ENCODE measurements at regions not wholly inside any gene's neighbourhood (a gene's known extent, or its start where the extent isn't known, plus 50 kb on each side); places are given as distances from the start of the nearest gene placed in this dataset.

GRCh38 chr20:12777016-12777415, 231.8 kb upstream of the SPTLC3 start:
- POLR2A ChIA-PET = no interaction called here
- DNase-seq (ENCODE audit: extremely low spot score) = no peak
- CTCF ChIA-PET = no interaction called here
- TF ChIP-seq, protein P1, sequence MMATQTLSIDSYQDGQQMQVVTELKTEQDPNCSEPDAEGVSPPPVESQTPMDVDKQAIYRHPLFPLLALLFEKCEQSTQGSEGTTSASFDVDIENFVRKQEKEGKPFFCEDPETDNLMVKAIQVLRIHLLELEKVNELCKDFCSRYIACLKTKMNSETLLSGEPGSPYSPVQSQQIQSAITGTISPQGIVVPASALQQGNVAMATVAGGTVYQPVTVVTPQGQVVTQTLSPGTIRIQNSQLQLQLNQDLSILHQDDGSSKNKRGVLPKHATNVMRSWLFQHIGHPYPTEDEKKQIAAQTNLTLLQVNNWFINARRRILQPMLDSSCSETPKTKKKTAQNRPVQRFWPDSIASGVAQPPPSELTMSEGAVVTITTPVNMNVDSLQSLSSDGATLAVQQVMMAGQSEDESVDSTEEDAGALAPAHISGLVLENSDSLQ (IDR thresholded peaks at IDR 0.05) = no peak
- TF ChIP-seq NFRKB (IDR thresholded peaks at IDR 0.05) (no peak), ZNF384 (IDR thresholded peaks at IDR 0.05) (no peak), ARNT (IDR thresholded peaks at IDR 0.05) (no peak), BHLHE40 (IDR thresholded peaks at IDR 0.05; ENCODE audit: borderline replicate concordance) (no peak), FOXM1 (IDR thresholded peaks at IDR 0.05; ENCODE audit: borderline replicate concordance) (no peak), CTBP1 (IDR thresholded peaks at IDR 0.05; ENCODE audit: borderline replicate concordance) (no peak), ELF4 (IDR thresholded peaks at IDR 0.05) (no peak), FOXK2 (IDR thresholded peaks at IDR 0.05) (no peak), TARDBP (IDR thresholded peaks at IDR 0.05) (no peak), FOXA1 (IDR thresholded peaks at IDR 0.05) (no peak), LEF1 (IDR thresholded peaks at IDR 0.05; ENCODE audit: borderline replicate concordance) (no peak), L3MBTL2 (conservative IDR thresholded peaks at IDR 0.05) (no peak)

DNA sequence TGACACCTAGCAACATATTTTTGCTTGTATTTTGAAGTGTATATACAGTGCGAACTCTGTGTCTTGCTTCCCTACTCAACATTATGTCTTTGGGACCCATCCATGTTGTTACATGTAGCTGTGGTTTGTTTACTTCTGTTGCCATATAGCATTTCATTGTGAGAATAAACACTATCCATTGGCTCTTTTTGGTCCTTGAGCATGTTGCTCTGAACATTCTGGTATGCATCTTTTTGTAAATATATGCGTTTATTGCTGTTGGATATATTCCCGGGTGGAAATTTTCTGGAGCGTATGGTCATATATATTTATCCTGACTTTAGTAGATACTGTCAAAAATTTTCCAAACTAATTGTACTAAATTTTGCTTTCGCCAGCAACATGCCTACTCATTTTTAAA, 222.5 kb upstream of the SPTLC3 start:
- TF ChIP-seq FOXA1 (IDR thresholded peaks at IDR 0.05) (no peak), SUZ12 (IDR thresholded peaks at IDR 0.05) (no peak), CTBP1 (IDR thresholded peaks at IDR 0.05; ENCODE audit: borderline replicate concordance) (no peak), NFRKB (IDR thresholded peaks at IDR 0.05) (no peak), FOXM1 (IDR thresholded peaks at IDR 0.05; ENCODE audit: borderline replicate concordance) (no peak), LEF1 (IDR thresholded peaks at IDR 0.05; ENCODE audit: borderline replicate concordance) (no peak), BHLHE40 (IDR thresholded peaks at IDR 0.05; ENCODE audit: borderline replicate concordance) (no peak), ELF4 (IDR thresholded peaks at IDR 0.05) (no peak), ARNT (IDR thresholded peaks at IDR 0.05) (no peak), SP1 (IDR thresholded peaks at IDR 0.05) (no peak), ZNF384 (IDR thresholded peaks at IDR 0.05) (no peak), FOXK2 (IDR thresholded peaks at IDR 0.05) (no peak)
- no peak for DNase-seq (ENCODE audit: extremely low spot score)
- ChIA-PET CTCF (no interaction called here), POLR2A (no interaction called here)

DNA sequence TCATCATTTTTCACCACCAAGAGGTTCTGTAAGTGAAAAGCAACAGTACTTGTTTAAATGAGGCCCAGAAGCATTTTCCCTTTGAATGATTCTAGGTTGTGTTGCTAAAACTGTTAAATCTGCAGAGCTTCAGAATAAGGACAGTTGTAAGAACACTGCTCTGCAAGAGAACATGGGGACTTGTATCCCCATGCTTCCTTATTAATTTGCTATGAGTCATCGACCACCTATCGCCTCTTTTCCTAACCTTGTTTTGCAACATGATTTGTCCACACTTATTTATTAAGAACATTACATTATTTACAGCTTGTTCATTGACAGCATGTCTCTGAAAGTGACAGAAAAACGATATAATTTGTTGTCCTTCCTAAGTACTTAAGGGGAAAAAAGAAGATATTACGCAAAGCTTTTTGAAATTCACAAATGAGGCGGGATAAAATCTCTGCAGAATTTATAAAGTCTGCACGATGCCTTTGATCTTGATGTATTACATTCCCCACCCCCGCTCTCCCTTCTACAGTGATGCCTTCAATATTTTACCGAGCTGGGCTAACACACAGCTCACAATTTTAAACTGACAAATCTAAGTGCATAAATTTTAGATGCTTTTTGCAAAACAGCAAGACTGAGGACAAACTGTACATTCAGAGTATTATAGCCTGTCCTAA, 220.0 kb upstream of the SPTLC3 start:
- no peak for TF ChIP-seq L3MBTL2 (conservative IDR thresholded peaks at IDR 0.05)
- TF ChIP-seq ZNF384 (IDR thresholded peaks at IDR 0.05) = no peak
- no peak for TF ChIP-seq FOXK2 (IDR thresholded peaks at IDR 0.05)
- TF ChIP-seq BHLHE40 (IDR thresholded peaks at IDR 0.05; ENCODE audit: borderline replicate concordance) = no peak
- no peak for TF ChIP-seq NFRKB (IDR thresholded peaks at IDR 0.05)
- no peak for TF ChIP-seq FOXA1 (IDR thresholded peaks at IDR 0.05)
- TF ChIP-seq TARDBP (IDR thresholded peaks at IDR 0.05) = no peak
- ChIA-PET POLR2A (no interaction called here), CTCF (interaction anchor here (0.6 kb wide), 1 partner anchor 79 kb away, joined by 3 read pairs; no protein-coding TSS in a partner anchor)
- no peak for DNase-seq (ENCODE audit: extremely low spot score)

DNA sequence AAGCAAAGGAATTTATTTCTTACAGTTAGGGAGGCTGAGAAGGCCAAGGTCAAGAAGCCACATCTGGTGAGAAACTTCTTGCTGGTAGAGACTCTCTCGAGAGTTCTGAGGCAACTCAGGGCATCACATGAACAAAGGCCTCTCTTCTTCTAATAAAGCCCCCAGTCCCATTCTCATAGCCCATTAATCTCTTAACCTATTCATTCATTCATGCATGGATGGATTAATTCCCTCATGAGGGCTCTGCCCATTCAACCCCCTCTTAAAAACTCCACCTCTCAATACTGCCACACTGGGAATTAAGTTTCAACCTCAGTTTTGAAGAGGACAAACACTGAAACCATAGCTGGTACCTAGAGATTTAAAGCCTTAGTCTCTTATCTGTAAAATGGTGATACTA, 217.9 kb upstream of the SPTLC3 start:
- ChIA-PET POLR2A (no interaction called here), CTCF (no interaction called here)
- TF ChIP-seq TARDBP (IDR thresholded peaks at IDR 0.05) = no peak
- no peak for DNase-seq (ENCODE audit: extremely low spot score)

DNA sequence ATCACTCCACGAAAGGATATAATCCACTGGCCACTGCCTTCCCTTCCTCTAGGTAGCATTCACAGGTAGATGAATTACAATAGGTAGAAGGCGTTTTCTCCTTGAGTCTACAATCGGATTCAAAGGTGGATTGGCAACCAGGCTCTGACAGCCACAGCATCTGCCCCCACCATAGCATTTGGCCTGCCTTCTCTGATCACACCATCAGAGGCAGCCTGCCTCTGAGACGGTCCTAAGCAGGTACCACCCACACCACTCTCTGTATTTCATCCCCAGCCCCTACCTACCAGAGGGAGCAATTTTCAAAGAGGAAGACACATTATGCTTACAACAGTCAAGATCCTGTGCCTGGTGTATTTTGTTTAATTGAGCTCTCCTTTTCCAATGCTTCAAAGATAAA, 210.5 kb upstream of the SPTLC3 start:
- no peak for TF ChIP-seq CTBP1 (IDR thresholded peaks at IDR 0.05; ENCODE audit: borderline replicate concordance)
- no peak for TF ChIP-seq FOXM1 (IDR thresholded peaks at IDR 0.05; ENCODE audit: borderline replicate concordance)
- TF ChIP-seq ZNF384 (IDR thresholded peaks at IDR 0.05) = no peak
- TF ChIP-seq FOXK2 (IDR thresholded peaks at IDR 0.05) = no peak
- no peak for TF ChIP-seq L3MBTL2 (conservative IDR thresholded peaks at IDR 0.05)
- TF ChIP-seq TARDBP (IDR thresholded peaks at IDR 0.05) = no peak
- TF ChIP-seq LEF1 (IDR thresholded peaks at IDR 0.05; ENCODE audit: borderline replicate concordance) = no peak
- no peak for TF ChIP-seq ELF4 (IDR thresholded peaks at IDR 0.05)
- TF ChIP-seq SUZ12 (IDR thresholded peaks at IDR 0.05) = no peak
- TF ChIP-seq NFRKB (IDR thresholded peaks at IDR 0.05) = no peak
- TF ChIP-seq, protein P1 (IDR thresholded peaks at IDR 0.05) = no peak
- TF ChIP-seq ARNT (IDR thresholded peaks at IDR 0.05) = no peak
- no peak for TF ChIP-seq HDGF (IDR thresholded peaks at IDR 0.05; ENCODE audit: borderline replicate concordance)
- no peak for TF ChIP-seq BHLHE40 (IDR thresholded peaks at IDR 0.05; ENCODE audit: borderline replicate concordance)
- no peak for TF ChIP-seq SP1 (IDR thresholded peaks at IDR 0.05)
- TF ChIP-seq FOXA1 (IDR thresholded peaks at IDR 0.05) = no peak
- ChIA-PET POLR2A (no interaction called here), CTCF (no interaction called here)
- DNase-seq (ENCODE audit: extremely low spot score) = no peak

- CTCF ChIA-PET = interaction anchor here (0.6 kb wide), 1 partner anchor 1452 kb away, joined by 3 read pairs; no protein-coding TSS in a partner anchor
These were observed 200.7 kb upstream of the SPTLC3 start for GRCh38 chr20:12808006-12808567.

More at GRCh38 chr20:12808006-12808567, 200.7 kb upstream of the SPTLC3 start:
- TF ChIP-seq FOXM1 (IDR thresholded peaks at IDR 0.05; ENCODE audit: borderline replicate concordance) (no peak), ARNT (IDR thresholded peaks at IDR 0.05) (no peak), FOXA1 (IDR thresholded peaks at IDR 0.05) (no peak), BHLHE40 (IDR thresholded peaks at IDR 0.05; ENCODE audit: borderline replicate concordance) (no peak), TARDBP (IDR thresholded peaks at IDR 0.05) (no peak), L3MBTL2 (conservative IDR thresholded peaks at IDR 0.05) (no peak), SUZ12 (IDR thresholded peaks at IDR 0.05) (no peak), CTBP1 (IDR thresholded peaks at IDR 0.05; ENCODE audit: borderline replicate concordance) (no peak), LEF1 (IDR thresholded peaks at IDR 0.05; ENCODE audit: borderline replicate concordance) (no peak), FOXK2 (IDR thresholded peaks at IDR 0.05) (no peak), NFRKB (IDR thresholded peaks at IDR 0.05) (no peak), HDGF (IDR thresholded peaks at IDR 0.05; ENCODE audit: borderline replicate concordance) (no peak), ELF4 (IDR thresholded peaks at IDR 0.05) (no peak), ZNF384 (IDR thresholded peaks at IDR 0.05) (no peak), SP1 (IDR thresholded peaks at IDR 0.05) (no peak)
- TF ChIP-seq, protein P1 (IDR thresholded peaks at IDR 0.05) = no peak
- no peak for DNase-seq (ENCODE audit: extremely low spot score)
- POLR2A ChIA-PET = no interaction called here

All from HEK293T (cell line).